Activated CD4-positive, alpha-beta T cell treated with anti-CD3 and anti-CD28 coated beads, Interleukin-2, amount 50 U/mL, for 4 hours (primary cell): ENCODE measurements at regions not wholly inside any gene's neighbourhood (a gene's known extent, or its start where the extent isn't known, plus 50 kb on each side); places are given as distances from the start of the nearest gene placed in this dataset.

ENCODE experiments used
- DNase-seq, 2 experiments: peaks; one replicate each; pipeline ENCODE4 v3.0.0-alpha.2; 2020

DNA sequence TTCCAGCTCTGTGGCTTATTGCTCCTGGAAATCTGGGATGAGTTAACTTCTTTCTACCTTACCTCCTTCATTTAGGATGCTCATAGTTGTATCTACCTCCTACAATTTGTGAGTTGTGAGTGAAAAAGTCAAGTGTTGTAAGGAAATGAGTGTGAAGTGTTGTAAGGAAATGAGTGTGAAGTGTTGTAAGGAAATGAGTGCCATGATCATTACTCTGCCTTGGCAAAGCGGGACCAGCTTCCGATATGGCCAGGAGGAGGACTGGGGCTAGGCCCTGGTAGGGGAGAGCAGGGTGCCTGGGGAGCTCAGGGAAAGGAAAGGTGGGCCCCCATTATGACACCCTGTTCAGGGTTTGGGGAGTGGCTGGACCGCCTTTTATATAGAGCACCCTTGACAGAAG, 435.2 kb downstream of the FGF9 start:
- DNase-seq = no peak

- no peak for DNase-seq
Measured at GRCh38 chr13:22107549-22107948, 436.7 kb downstream of the FGF9 start.

GRCh38 chr13:22108283-22108942, 437.5 kb downstream of the FGF9 start:
- no peak for DNase-seq

- DNase-seq = no peak
Measured at GRCh38 chr13:22108979-22109378, 438.1 kb downstream of the FGF9 start.

DNA sequence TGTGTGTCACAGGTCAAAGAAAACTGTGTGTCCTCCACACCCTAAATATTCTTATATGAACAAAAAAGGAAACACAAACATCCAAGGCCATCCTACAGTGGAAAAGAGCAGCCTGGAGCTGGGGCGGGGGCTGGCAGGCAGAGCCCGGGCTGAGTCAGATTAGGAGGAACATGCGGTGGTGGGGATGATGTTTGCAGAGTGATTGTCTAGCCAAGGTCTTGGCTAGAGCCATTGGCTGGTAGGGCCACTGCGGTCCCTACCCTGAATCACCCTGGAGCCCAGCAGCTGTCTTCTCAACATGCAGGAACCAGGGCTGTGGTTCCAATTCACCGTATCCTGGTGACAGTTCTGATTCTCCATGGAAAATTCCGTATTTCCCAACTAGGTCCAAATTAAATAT, 439.5 kb downstream of the FGF9 start:
- no peak for DNase-seq

GRCh38 chr13:22111152-22111783, 440.4 kb downstream of the FGF9 start:
- no peak for DNase-seq

DNA sequence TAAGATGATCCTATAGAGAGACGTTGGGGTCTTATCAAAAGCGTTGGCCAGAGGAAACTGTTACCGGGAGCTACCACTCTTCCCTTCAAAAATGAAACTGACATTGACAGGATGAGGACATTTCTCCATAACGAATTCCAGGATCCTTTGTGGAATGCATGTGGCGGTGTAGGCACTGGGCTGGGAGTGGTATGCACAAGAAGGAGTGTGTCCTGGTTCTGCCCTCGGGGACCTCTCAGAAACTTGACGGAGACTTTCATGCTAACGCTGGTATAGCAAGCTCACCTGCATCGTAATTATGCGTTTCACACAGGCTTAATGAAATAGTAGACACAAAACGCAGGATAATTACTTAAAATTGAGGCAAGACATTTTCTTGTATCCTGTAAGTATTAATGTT, 441.1 kb downstream of the FGF9 start:
- no peak for DNase-seq

DNA sequence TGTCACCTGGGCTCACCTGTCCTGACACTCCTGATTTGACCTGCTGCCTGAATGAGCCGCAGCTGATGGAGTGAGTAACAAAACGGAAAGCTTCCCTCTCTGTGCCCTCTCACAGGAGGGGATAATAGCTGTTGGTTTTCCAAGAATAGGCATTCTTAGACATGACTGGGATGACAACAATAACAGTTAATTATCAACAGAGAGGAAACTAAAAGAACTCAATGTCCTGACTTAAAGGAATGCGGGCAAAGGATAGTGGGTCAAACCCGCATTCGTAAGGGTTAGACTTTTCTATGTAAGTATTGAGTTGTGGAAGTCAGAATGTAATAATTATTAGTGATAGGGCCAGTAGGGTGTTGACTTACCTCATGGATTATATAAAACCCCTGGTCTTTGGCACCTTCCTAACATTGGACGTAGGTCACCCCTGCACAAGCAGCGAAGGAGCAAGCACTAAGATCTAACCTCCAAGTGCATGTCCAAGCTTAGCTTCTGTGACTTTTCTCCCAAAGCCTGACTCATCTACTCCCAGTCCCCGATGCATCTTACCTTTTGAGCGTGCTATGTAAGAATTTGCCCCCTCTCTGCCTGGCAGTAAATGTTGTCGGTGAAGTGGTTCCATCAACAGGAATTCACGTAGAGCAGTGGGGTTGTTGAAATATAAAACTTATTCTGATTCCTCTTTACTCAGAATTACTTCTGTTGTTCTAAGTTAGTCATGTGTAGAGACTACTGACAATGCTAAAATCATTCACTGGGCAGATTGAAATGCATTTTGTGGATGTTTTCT, 442.3 kb downstream of the FGF9 start:
- no peak for DNase-seq

- no peak for DNase-seq
Measured at GRCh38 chr13:22114630-22115311, 443.9 kb downstream of the FGF9 start.

GRCh38 chr13:22118158-22118557, 447.3 kb downstream of the FGF9 start:
- DNase-seq = no peak

DNA sequence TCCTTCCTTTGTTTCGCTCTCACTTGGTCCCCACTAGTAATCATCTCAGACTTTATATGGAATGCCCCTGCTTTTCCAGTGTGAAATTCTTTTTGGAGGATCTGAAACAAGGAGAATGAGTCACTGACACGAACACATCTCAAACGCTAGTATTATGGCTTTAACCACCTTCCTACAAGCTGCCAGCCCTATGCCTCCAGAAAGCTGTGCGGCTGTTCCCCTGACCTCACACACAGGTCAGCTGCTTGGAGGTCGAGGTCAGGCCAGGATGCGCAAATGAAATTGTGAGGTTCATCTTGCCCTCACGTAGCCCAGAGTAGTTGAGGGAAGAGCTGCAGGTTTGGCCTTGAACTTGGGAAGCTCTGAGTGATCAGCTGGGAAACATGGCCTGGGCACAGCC, 449.8 kb downstream of the FGF9 start:
- DNase-seq = no peak

GRCh38 chr13:22121146-22121739, 450.4 kb downstream of the FGF9 start:
- no peak for DNase-seq

DNA sequence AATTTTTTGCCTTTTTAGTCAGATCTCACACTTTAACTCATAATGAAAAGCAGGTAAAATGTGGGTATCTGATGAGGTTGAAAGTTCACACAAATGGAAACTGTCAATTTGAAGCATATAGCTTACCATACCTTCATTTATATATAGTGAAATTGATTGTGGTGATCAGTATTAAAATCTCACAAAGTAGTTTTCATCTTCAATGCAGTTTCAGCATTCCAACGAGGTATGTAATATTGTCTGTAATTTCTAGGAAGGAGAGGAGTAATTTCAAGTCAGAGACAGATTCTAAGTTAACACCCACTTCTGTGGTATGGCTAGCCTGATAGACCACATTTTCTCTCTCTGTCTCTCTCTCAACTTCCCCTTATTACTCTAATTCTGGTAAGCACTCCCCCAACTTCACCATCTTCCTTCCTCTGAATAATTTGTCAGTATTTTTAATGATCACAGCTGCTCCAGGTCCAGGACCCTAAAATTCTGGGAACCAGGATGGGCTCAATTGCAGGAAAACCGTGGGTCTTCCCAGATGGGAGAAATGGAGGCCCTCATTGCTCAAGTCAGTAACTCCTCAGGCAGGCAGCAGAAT, 455.7 kb downstream of the FGF9 start:
- DNase-seq = no peak

GRCh38 chr13:22127277-22128164, 456.6 kb downstream of the FGF9 start:
- DNase-seq = no peak

DNA sequence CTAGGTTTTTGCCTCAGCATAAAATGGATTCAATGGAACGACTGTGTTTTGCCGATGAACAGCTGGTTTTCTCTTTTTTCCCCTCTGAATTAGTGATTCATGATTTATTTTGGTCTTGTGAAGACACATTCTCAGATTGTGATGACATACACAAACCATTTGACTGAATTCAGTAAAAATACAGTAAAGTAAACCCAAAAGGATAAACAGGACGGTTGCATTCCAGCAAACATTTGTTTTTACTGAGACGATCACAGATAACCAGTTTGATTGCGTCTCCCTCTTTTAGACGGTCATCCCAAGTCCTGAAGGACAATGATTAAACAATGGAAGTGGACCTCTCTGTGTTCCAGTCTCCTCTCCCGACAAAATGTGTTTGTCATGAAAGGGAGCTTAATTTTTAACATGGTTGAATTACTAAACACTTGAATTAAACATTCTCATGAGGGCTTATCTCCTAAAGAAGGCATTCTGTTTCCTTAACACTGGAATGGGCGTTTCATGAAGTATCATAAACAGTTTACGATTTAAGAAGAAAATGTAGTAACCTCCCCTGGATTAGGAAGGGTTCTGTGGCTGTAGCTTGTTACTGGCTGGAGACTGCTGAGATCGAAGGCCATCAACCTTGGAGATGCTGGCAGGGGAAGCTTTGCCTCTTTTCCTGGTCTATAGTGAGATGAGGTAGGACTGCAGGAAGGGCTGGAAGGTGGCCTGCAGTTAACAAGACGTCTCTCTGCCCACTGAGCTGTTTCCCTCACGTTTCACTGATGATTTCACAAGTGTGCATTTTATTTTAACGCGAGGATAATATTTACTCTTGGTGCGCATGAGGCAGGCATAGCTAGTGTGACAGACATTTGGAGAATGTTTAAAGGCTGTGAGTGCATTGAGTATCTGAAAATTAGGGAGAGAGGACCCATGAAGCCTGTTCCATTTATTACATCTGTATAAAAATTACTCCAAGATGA, 457.9 kb downstream of the FGF9 start:
- DNase-seq = no peak

DNA sequence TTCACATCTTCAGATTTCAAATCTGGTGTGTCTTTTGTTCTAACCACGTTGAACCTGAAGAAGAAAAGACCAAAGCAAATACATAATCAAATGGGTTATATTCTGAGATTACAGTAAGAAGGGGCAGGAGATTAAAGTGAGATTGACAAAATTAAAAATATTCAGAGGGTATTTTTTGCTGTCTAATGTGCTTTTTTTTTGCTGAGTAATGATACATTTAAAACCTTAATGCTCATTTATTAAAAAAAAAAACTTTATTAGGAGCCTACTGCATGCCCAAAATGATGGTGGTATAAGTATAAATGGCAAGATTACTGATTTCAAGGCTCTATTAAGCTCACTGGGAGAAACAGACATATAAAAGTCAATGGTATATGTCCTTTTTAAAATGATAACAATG, 459.4 kb downstream of the FGF9 start:
- DNase-seq = no peak

- no peak for DNase-seq
Measured at GRCh38 chr13:22134261-22134660, 463.4 kb downstream of the FGF9 start.

DNA sequence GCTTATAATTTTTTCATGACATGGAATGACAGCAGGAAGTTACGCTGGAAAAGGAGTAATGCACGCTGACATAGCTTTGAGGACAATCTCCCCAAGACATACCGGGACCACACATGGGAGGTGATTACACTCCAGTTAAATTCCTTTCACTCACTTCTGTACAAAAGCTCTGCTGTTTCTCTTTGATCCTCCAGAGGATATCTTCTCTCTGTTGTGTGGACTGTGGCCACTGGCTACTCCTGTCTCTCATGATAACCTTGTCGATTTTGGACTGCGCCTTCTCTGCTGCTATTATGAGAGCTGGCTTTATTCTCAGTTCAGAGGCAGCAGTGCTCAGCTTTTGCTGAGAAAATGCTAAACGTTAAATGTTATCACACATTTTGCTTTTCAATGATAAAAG, 464.6 kb downstream of the FGF9 start:
- no peak for DNase-seq

DNA sequence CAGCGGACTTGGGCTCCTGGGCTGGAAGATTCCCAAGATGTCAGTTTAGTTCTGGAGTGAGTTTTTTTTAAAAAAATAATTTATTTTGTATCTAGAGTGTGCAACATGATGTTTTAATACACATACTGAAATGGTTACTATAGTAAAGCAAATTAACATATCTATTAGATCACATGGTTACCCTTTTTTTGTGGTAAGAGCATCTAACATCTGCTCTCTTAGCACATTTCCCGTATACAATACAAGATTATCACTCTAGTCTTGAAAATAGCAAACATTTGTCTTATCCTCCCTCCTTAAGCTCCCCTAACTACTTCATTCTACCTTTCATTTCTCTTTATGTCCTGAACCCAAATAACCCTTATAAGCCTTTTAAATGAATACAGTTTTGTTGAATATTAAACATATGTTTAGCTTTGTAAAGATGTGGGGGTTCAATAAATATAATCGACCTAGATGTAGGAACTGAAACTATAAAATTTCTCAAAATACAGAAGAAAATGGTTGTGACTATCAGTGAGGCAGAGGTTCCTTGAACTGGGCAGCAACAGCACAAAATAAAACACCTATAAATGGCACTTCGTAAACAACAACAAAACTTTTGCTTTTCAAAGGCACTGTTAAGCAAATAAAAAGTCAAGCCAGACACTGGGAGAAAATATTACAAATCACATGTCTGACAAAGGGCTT, 466.6 kb downstream of the FGF9 start:
- DNase-seq = no peak

- no peak for DNase-seq
Measured at GRCh38 chr13:22138947-22139346, 468.1 kb downstream of the FGF9 start.
